Progenitor cell of endocrine pancreas (in vitro differentiated cells): ENCODE measurements at regions not wholly inside any gene's neighbourhood (a gene's known extent, or its start where the extent isn't known, plus 50 kb on each side); places are given as distances from the start of the nearest gene placed in this dataset.
"Not testable (repeated sequence)": the region's sequence is repeated elsewhere in the genome, so short reads cannot be mapped to it uniquely, and the experiment has no call there.

Experiments used
- DNase-seq: peaks from one replicate; pipeline ENCODE4 v3.0.0; 2021; ENCODE audit warnings: low spot score; ENCODE audit not compliant: unreplicated experiment
- H3K27ac Mint-ChIP-seq: 2 replicates; pipeline ENCODE4 v1.8.0; 2021; ENCODE audit warnings: mild to moderate bottlenecking, moderate library complexity, mixed read lengths
- H3K27me3 Mint-ChIP-seq: 2 replicates; pipeline ENCODE4 v1.8.0; 2021; ENCODE audit warnings: mixed read lengths
- H3K36me3 Mint-ChIP-seq: 2 replicates; pipeline ENCODE4 v1.8.0; 2022; ENCODE audit warnings: mixed read lengths; ENCODE audit not compliant: insufficient read depth
- H3K4me1 Mint-ChIP-seq: 2 replicates; pipeline ENCODE4 v1.8.0; 2021; ENCODE audit warnings: low read depth, mixed read lengths
- H3K4me3 Mint-ChIP-seq: 2 replicates; pipeline ENCODE4 v1.8.0; 2021; ENCODE audit warnings: low read depth, mild to moderate bottlenecking, moderate library complexity, mixed read lengths
- H3K9me3 Mint-ChIP-seq: 2 replicates; pipeline ENCODE4 v1.8.0; 2021; ENCODE audit warnings: low read depth, mixed read lengths
- TF ChIP-seq, protein P1 (sequence below): fragments of 200-600 bp; sonication (generic); IDR thresholded peaks from one replicate; pipeline ENCODE4 v1.5.0; 2021; ENCODE audit warnings: antibody characterized with exemption, mild to moderate bottlenecking; ENCODE audit not compliant: unreplicated experiment

DNA sequence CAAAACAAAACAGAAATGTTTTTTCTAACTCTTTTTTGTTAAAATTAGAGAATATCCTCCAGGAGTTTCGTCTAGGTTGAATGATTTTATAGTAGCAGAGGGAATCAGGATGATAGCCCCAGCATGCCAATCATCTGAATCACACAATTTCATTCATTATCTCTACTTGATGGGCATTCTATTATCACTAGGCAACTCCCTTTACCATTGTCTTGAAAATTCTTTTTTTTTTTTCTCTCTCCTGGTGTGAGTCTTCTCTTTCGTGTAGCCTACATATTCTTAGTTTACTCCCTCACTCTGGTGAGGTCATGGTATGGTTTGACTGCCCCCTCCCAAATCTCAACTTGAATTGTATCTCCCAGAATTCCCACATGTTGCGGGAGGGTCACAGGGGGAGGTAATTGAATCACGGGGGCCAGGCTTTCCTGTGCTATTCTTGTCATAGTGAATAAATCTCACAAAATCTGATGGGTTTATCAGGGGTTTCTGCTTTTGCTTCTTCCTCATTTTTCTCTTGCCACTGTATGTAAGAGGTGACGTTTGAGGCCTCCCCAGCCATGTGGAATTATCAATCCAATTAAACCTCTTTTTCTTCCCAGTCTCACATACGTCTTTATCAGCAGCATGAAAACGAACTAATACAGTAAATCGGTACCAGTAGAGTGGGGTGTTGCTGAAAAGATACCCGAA, 105.0 kb downstream of the OTUD1 start:
- Mint-ChIP-seq H3K4me3 (no peak overlapping the region), H3K4me1 (no peaks in the 10 kb centered on the region), H3K9me3 (no peaks in the 10 kb centered on the region), H3K36me3 (no peaks in the 10 kb centered on the region), H3K27ac (no peak overlapping the region), H3K27me3 (peaks cover under 1% of the 10 kb centered on the region)
- DNase-seq: no peak
- TF ChIP-seq, protein P1, sequence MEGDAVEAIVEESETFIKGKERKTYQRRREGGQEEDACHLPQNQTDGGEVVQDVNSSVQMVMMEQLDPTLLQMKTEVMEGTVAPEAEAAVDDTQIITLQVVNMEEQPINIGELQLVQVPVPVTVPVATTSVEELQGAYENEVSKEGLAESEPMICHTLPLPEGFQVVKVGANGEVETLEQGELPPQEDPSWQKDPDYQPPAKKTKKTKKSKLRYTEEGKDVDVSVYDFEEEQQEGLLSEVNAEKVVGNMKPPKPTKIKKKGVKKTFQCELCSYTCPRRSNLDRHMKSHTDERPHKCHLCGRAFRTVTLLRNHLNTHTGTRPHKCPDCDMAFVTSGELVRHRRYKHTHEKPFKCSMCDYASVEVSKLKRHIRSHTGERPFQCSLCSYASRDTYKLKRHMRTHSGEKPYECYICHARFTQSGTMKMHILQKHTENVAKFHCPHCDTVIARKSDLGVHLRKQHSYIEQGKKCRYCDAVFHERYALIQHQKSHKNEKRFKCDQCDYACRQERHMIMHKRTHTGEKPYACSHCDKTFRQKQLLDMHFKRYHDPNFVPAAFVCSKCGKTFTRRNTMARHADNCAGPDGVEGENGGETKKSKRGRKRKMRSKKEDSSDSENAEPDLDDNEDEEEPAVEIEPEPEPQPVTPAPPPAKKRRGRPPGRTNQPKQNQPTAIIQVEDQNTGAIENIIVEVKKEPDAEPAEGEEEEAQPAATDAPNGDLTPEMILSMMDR: no peak

DNA sequence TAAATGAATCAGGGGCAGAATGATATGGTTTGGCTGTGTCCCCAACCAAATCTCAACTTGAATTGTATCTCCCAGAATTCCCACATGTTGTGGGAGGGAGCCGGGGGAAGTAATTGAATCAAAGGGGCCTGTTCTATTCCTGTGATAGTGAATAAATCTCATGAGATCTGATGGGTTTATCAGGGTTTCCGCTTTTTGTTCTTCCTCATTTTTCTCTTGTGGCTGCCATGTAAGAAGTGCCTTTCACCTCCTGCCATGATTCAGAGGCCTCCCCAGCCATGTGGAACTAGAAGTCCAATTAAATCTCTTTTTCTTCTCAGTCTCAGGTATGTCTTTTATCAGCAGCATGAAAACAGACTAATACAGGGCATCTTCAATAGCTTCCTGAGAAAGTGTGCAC, 107.0 kb downstream of the OTUD1 start:
- not testable (repeated sequence) for H3K9me3 Mint-ChIP-seq, H3K27me3 Mint-ChIP-seq, H3K36me3 Mint-ChIP-seq, H3K27ac Mint-ChIP-seq, H3K4me3 Mint-ChIP-seq, H3K4me1 Mint-ChIP-seq, DNase-seq

DNA sequence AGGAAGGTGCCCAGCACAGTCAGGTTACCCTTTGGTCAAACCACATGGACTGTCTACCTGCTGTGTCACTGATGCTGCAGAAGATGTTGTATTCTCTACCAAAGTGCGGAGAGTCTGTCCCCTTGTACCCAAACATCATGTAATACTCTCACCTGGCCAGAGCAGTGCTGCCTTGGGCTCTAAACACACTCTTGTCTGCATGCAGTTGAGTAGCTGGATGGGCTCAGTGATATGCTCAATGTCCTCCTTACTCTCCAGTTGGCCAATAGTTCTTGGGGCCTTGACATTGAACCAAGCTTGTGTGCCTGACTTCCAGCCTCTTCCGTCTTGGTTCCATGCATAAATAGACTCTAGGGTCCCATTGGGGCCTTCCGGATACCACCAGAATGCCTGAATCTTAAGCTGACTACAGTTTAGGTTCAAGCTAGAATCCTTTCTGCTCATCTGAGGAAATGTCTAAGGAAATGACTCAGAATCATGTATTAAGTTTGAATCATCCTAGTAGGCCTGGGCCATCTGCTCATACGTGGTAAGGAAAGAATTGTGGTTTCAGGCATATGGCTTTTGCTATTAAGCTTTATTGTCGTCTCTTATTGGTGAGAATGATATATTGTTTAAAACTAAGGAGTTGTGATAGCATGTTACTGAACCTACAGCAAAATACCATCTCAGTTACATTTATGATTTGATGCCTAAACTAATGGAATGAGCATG, 118.0 kb downstream of the OTUD1 start:
- Mint-ChIP-seq H3K9me3 (peaks cover 3% of the 10 kb centered on the region), H3K4me1 (no peaks in the 10 kb centered on the region), H3K4me3 (no peak overlapping the region), H3K36me3 (peaks cover 2% of the 10 kb centered on the region), H3K27ac (no peak overlapping the region), H3K27me3 (peaks cover 8% of the 10 kb centered on the region)
- TF ChIP-seq, protein P1: no peak
- DNase-seq: no peak

DNA sequence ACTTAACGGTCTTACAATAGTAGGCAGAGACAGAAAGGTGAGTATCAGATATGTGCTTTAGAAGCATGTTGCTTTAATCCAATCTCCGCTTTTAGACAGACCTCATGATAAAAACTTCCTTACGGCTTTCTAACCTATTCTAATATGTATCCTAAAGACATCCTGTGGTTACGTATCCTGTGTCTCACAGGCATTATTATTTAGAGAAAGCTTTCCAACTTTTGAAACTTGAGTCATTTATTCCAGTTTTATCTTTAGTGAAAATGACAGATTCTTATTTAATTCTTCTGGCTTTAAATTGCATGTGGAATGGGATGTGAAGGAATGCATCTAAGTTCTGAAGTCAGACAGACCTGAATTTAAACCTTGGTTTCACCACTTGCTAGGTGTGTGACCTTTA, 118.9 kb downstream of the OTUD1 start:
- Mint-ChIP-seq H3K4me3 (no peak overlapping the region), H3K36me3 (peaks cover 2% of the 10 kb centered on the region), H3K9me3 (peaks cover 11% of the 10 kb centered on the region), H3K27ac (no peak overlapping the region), H3K27me3 (peaks cover 8% of the 10 kb centered on the region), H3K4me1 (no peaks in the 10 kb centered on the region)
- DNase-seq: no peak
- TF ChIP-seq, protein P1: no peak

DNA sequence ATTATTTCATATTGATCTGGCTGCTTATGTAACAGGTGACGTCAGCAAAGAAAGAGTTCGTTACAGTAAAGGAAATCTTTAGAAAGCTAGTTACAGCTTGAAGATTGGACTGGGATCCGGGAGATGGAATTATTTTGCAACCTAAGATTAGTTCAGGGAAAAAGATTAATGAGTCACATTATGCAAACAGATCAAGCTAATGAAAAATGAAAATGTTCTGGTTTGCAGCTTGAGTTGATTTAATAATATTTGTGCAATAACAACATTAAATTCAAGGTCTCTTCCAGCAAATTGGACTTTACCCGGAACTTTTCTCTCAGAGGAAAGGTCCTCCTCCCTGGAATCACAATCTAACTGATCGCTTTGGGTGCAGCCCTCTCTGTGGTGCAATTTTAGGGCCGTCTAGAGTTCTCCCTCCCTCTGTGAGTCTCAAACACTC, 119.5 kb downstream of the OTUD1 start:
- peaks cover 2% of the 10 kb centered on the region for H3K36me3 Mint-ChIP-seq
- H3K4me1 Mint-ChIP-seq: no peaks in the 10 kb centered on the region

More for the DNA sequence above, 119.5 kb downstream of the OTUD1 start:
- H3K27ac Mint-ChIP-seq: no peak overlapping the region
- TF ChIP-seq, protein P1: no peak
- no peak for DNase-seq
- peaks cover 11% of the 10 kb centered on the region for H3K9me3 Mint-ChIP-seq
- peaks cover 8% of the 10 kb centered on the region for H3K27me3 Mint-ChIP-seq
- H3K4me3 Mint-ChIP-seq: no peak overlapping the region
